GM12875 (cell line): ENCODE measurements at regions not wholly inside any gene's neighbourhood (a gene's known extent, or its start where the extent isn't known, plus 50 kb on each side); places are given as distances from the start of the nearest gene placed in this dataset.

Source experiments
- H3K4me3 ChIP-seq: one replicate; pipeline ENCODE4 v1.5.1; 2011; ENCODE audit warnings: low read depth, low read length, control low read depth
- TF ChIP-seq, protein P1 (sequence below): IDR thresholded peaks from 2 replicates; pipeline ENCODE4 v1.5.1; 2011; ENCODE audit warnings: low read depth, mild to moderate bottlenecking, control low read depth, inconsistent platforms, low read length, moderate library complexity, borderline replicate concordance; ENCODE audit not compliant: insufficient read depth

DNA sequence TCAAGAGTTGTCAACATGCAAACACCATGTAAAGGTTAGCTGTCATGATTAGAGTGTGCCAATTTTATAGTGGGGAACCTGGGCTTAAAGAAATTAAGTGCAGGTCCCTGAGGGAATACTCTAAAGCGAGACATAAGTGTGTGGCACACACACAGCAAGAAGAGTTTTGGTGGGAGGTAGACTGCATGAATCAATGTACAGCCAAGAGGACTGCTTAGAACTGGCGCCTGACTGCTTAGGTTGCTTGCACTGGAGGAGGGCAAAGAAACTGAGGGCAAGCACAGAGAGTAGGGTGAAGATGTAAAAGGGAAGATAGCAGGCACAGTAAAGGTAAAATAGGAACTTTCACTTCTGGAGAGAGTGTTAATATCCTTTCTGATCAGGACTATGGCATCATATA, 184.9 kb downstream of the SOX2 start:
- TF ChIP-seq, protein P1, sequence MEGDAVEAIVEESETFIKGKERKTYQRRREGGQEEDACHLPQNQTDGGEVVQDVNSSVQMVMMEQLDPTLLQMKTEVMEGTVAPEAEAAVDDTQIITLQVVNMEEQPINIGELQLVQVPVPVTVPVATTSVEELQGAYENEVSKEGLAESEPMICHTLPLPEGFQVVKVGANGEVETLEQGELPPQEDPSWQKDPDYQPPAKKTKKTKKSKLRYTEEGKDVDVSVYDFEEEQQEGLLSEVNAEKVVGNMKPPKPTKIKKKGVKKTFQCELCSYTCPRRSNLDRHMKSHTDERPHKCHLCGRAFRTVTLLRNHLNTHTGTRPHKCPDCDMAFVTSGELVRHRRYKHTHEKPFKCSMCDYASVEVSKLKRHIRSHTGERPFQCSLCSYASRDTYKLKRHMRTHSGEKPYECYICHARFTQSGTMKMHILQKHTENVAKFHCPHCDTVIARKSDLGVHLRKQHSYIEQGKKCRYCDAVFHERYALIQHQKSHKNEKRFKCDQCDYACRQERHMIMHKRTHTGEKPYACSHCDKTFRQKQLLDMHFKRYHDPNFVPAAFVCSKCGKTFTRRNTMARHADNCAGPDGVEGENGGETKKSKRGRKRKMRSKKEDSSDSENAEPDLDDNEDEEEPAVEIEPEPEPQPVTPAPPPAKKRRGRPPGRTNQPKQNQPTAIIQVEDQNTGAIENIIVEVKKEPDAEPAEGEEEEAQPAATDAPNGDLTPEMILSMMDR = no peak
- H3K4me3 ChIP-seq = no peak overlapping the region

DNA sequence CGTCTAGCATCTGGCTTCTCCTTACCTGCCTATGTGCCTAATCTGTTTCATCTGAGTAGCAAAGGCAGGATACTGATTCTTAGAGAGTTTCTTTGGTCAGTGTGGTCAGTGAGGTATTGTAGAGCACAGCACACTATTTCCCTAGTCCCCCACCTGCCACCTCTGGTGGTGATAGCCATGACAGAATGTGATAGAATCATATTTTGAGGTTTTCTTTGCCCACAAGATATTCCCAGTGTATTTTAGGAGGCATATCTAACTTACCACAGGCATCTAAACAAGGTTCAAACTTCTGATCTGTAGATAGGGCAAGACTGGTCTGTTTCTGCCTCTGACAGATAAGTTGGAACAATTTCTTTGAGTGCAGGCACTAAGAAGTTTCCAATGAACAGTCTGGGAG, 188.0 kb downstream of the SOX2 start:
- TF ChIP-seq, protein P1 = no peak
- H3K4me3 ChIP-seq = no peak overlapping the region

DNA sequence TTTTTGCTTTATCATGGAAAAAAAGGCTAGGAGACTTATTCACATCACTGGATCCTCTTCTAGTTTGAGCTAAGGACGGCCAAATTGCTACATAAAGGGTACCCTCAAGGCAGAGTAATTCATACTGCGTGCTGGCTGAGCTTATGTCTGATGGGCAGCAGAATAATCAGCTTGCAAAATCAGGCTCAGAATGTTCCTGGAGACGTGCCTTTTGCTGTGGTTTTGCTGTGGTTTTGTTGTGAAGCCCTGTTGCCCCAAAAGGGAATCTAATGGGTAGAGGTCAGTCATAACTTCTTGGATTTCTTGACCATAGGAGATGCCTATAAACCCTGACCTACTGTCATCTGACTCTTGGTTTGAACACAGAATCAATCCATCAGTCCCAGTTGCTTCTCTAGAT, 189.9 kb downstream of the SOX2 start:
- TF ChIP-seq, protein P1 = no peak
- H3K4me3 ChIP-seq = no peak overlapping the region

DNA sequence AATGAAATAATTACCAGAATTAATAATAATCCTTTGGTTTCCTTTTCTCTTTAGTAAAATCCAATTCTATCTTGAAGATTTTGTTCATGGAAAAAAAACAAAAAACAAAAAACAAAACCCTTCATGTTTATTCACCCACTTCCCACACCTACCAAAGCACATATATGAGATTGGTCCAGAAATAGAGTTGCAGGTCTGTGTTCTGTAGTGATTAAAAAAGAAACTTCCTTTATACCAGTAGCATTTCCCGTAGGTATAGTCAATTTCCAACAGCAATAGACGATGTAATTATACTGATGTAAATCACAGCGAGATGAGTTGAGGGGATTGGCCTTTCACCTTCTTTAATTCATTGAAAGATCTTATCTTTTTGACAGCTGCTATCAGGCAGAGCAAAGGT, 194.6 kb downstream of the SOX2 start:
- H3K4me3 ChIP-seq = no peak overlapping the region

DNA sequence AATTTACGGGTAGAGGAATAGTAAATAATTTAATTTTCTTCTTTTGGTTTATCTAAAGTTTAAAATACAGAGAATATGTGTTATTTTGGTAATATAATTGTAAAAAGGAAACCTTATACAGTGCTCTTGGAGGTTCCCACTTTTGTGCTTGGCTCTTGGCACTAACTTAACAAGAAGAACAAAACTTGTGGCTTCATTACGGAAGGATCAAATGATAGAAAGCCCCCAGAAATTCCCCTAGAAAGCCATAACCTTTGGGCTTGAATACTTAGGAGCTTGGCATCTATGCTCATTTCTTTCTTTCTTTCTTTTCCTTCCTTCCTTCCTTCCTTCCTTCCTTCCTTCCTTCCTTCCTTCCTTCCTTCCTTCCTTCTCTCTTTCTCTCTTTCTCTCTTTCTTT, 197.5 kb downstream of the SOX2 start:
- H3K4me3 ChIP-seq = no peak overlapping the region

More for the DNA sequence above, 194.6 kb downstream of the SOX2 start:
- TF ChIP-seq, protein P1 = no peak

DNA sequence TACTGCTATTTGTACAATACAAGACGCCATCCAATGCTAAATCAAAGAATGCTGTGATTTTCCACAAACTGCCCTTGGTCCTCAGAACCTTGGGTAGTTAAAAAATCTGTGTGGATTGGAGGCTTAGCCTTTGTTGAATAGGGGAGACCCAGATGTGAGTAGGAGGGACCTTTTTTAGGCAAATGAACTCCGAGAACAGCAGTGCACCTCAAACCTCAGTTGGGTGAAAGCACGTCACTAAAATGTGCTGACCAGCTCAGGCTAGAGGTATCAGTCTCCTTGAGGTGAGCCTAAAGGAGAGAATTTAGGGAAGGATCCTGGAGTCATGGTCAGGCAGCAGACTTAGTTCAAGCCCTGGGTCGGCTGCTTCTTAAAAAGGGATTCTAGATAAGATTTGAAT, 200.7 kb downstream of the SOX2 start:
- TF ChIP-seq, protein P1 = no peak
- no peak overlapping the region for H3K4me3 ChIP-seq

More for the DNA sequence above, 197.5 kb downstream of the SOX2 start:
- TF ChIP-seq, protein P1 = no peak

DNA sequence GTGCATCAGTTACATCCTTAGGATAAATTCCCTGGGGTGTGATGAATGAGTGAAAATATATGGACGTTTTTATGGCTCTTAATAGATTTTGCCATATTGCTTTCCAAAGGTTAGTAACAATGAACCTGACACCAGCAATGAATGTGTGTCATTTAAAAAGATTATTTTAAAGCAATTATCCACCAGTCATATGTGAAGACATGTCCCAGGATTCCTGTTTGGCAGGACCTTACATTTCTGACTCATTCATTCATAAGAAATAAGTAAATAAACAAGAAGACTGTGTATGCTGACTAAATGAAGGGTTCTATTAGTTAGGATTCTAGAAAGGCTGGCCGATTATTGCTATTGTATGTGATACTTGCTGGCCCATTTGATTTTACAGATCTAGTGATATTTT, 201.5 kb downstream of the SOX2 start:
- TF ChIP-seq, protein P1 = no peak
- no peak overlapping the region for H3K4me3 ChIP-seq
